ENCODE measurements at regions not wholly inside any gene's neighbourhood (a gene's known extent, or its start where the extent isn't known, plus 50 kb on each side); places are given as distances from the start of the nearest gene placed in this dataset.

GRCh38 chr5:17151686-17152085, 65.7 kb upstream of the BASP1 start:
- Histone ChIP-seq H3K4me1 (ENCODE audit: control insufficient read depth, insufficient read depth, low read length) (peaks cover 24% of the 10 kb centered on the region), H3K4me3 (ENCODE audit: low read depth, low read length) (no peak overlapping the region), H3K27ac (ENCODE audit: low read depth, low read length) (peak overlapping the region; percentile 54), H3K9ac (ENCODE audit: low read depth, low read length) (no peak overlapping the region), H3K36me3 (ENCODE audit: control insufficient read depth, insufficient read depth, low read length) (no peaks in the 10 kb centered on the region), H3K9me3 (ENCODE audit: control insufficient read depth, insufficient read depth, low read length) (no peaks in the 10 kb centered on the region), H3K27me3 (ENCODE audit: control insufficient read depth, insufficient read depth, low read length) (0 out of 2 replicates have a peak, but pooled peaks cover 3% of the 10 kb centered on the region)

- Histone ChIP-seq H3K9me3 (ENCODE audit: control insufficient read depth, insufficient read depth, low read length) (no peaks in the 10 kb centered on the region), H3K27ac (ENCODE audit: low read depth, low read length) (no peak overlapping the region), H3K4me3 (ENCODE audit: low read depth, low read length) (no peak overlapping the region), H3K9ac (ENCODE audit: low read depth, low read length) (no peak overlapping the region), H3K4me1 (ENCODE audit: control insufficient read depth, insufficient read depth, low read length) (peaks cover 13% of the 10 kb centered on the region; the same call in 1 of the 2 replicates), H3K36me3 (ENCODE audit: control insufficient read depth, insufficient read depth, low read length) (no peaks in the 10 kb centered on the region), H3K27me3 (ENCODE audit: control insufficient read depth, insufficient read depth, low read length) (no peaks in the 10 kb centered on the region)
Measured at GRCh38 chr5:17154211-17154996, 63.0 kb upstream of the BASP1 start.

GRCh38 chr5:17156463-17156862, 61.0 kb upstream of the BASP1 start:
- Histone ChIP-seq H3K9ac (ENCODE audit: low read depth, low read length) (no peak overlapping the region), H3K9me3 (ENCODE audit: control insufficient read depth, insufficient read depth, low read length) (no peaks in the 10 kb centered on the region), H3K4me1 (ENCODE audit: control insufficient read depth, insufficient read depth, low read length) (peaks cover 10% of the 10 kb centered on the region; the same call in 1 of the 2 replicates), H3K36me3 (ENCODE audit: control insufficient read depth, insufficient read depth, low read length) (no peaks in the 10 kb centered on the region), H3K4me3 (ENCODE audit: low read depth, low read length) (no peak overlapping the region), H3K27me3 (ENCODE audit: control insufficient read depth, insufficient read depth, low read length) (no peaks in the 10 kb centered on the region), H3K27ac (ENCODE audit: low read depth, low read length) (no peak overlapping the region)

GRCh38 chr5:17157294-17157693, 60.1 kb upstream of the BASP1 start:
- Histone ChIP-seq H3K4me1 (ENCODE audit: control insufficient read depth, insufficient read depth, low read length) (0 out of 2 replicates have a peak, but pooled peaks cover 2% of the 10 kb centered on the region), H3K27me3 (ENCODE audit: control insufficient read depth, insufficient read depth, low read length) (no peaks in the 10 kb centered on the region), H3K27ac (ENCODE audit: low read depth, low read length) (no peak overlapping the region), H3K9ac (ENCODE audit: low read depth, low read length) (no peak overlapping the region), H3K9me3 (ENCODE audit: control insufficient read depth, insufficient read depth, low read length) (no peaks in the 10 kb centered on the region), H3K4me3 (ENCODE audit: low read depth, low read length) (no peak overlapping the region), H3K36me3 (ENCODE audit: control insufficient read depth, insufficient read depth, low read length) (no peaks in the 10 kb centered on the region)

- no peak overlapping the region for H3K9ac ChIP-seq (ENCODE audit: low read depth, low read length)
- H3K27ac ChIP-seq (ENCODE audit: low read depth, low read length) = no peak overlapping the region
Measured at GRCh38 chr5:17157916-17158529, 59.4 kb upstream of the BASP1 start.

GRCh38 chr5:17160756-17161040, 56.7 kb upstream of the BASP1 start:
- no peak overlapping the region for H3K27ac ChIP-seq (ENCODE audit: low read depth, low read length)
- peaks cover 13% of the 10 kb centered on the region for H3K4me1 ChIP-seq (ENCODE audit: control insufficient read depth, insufficient read depth, low read length)
- no peaks in the 10 kb centered on the region for H3K27me3 ChIP-seq (ENCODE audit: control insufficient read depth, insufficient read depth, low read length)

More at GRCh38 chr5:17157916-17158529, 59.4 kb upstream of the BASP1 start:
- H3K4me3 ChIP-seq (ENCODE audit: low read depth, low read length) = no peak overlapping the region
- H3K4me1 ChIP-seq (ENCODE audit: control insufficient read depth, insufficient read depth, low read length) = no peaks in the 10 kb centered on the region
- H3K36me3 ChIP-seq (ENCODE audit: control insufficient read depth, insufficient read depth, low read length) = no peaks in the 10 kb centered on the region
- no peaks in the 10 kb centered on the region for H3K9me3 ChIP-seq (ENCODE audit: control insufficient read depth, insufficient read depth, low read length)
- H3K27me3 ChIP-seq (ENCODE audit: control insufficient read depth, insufficient read depth, low read length) = no peaks in the 10 kb centered on the region

GRCh38 chr5:17161662-17162061, 55.8 kb upstream of the BASP1 start:
- peaks cover 13% of the 10 kb centered on the region for H3K4me1 ChIP-seq (ENCODE audit: control insufficient read depth, insufficient read depth, low read length)
- no peak overlapping the region for H3K27ac ChIP-seq (ENCODE audit: low read depth, low read length)
- no peaks in the 10 kb centered on the region for H3K36me3 ChIP-seq (ENCODE audit: control insufficient read depth, insufficient read depth, low read length)
- H3K9me3 ChIP-seq (ENCODE audit: control insufficient read depth, insufficient read depth, low read length) = no peaks in the 10 kb centered on the region
- H3K27me3 ChIP-seq (ENCODE audit: control insufficient read depth, insufficient read depth, low read length) = no peaks in the 10 kb centered on the region
- no peak overlapping the region for H3K4me3 ChIP-seq (ENCODE audit: low read depth, low read length)
- no peak overlapping the region for H3K9ac ChIP-seq (ENCODE audit: low read depth, low read length)

More at GRCh38 chr5:17160756-17161040, 56.7 kb upstream of the BASP1 start:
- H3K36me3 ChIP-seq (ENCODE audit: control insufficient read depth, insufficient read depth, low read length) = no peaks in the 10 kb centered on the region
- no peak overlapping the region for H3K9ac ChIP-seq (ENCODE audit: low read depth, low read length)
- no peaks in the 10 kb centered on the region for H3K9me3 ChIP-seq (ENCODE audit: control insufficient read depth, insufficient read depth, low read length)
- H3K4me3 ChIP-seq (ENCODE audit: low read depth, low read length) = no peak overlapping the region

- Histone ChIP-seq H3K27ac (ENCODE audit: low read depth, low read length) (no peak overlapping the region), H3K9ac (ENCODE audit: low read depth, low read length) (no peak overlapping the region), H3K4me3 (ENCODE audit: low read depth, low read length) (no peak overlapping the region), H3K27me3 (ENCODE audit: control insufficient read depth, insufficient read depth, low read length) (no peaks in the 10 kb centered on the region), H3K36me3 (ENCODE audit: control insufficient read depth, insufficient read depth, low read length) (no peaks in the 10 kb centered on the region), H3K4me1 (ENCODE audit: control insufficient read depth, insufficient read depth, low read length) (peaks cover 26% of the 10 kb centered on the region), H3K9me3 (ENCODE audit: control insufficient read depth, insufficient read depth, low read length) (no peaks in the 10 kb centered on the region)
Measured at GRCh38 chr5:17163221-17163620, 54.2 kb upstream of the BASP1 start.

- H3K27me3 ChIP-seq (ENCODE audit: control insufficient read depth, insufficient read depth, low read length) = no peaks in the 10 kb centered on the region
- H3K9ac ChIP-seq (ENCODE audit: low read depth, low read length) = no peak overlapping the region
- no peaks in the 10 kb centered on the region for H3K9me3 ChIP-seq (ENCODE audit: control insufficient read depth, insufficient read depth, low read length)
- H3K27ac ChIP-seq (ENCODE audit: low read depth, low read length) = no peak overlapping the region
- H3K36me3 ChIP-seq (ENCODE audit: control insufficient read depth, insufficient read depth, low read length) = no peaks in the 10 kb centered on the region
- no peak overlapping the region for H3K4me3 ChIP-seq (ENCODE audit: low read depth, low read length)
- peaks cover 26% of the 10 kb centered on the region for H3K4me1 ChIP-seq (ENCODE audit: control insufficient read depth, insufficient read depth, low read length)
Measured at GRCh38 chr5:17167171-17167891, 50.1 kb upstream of the BASP1 start.

All from HUES48 (cell line).